SK-N-SH (cell line): ENCODE measurements at regions not wholly inside any gene's neighbourhood (a gene's known extent, or its start where the extent isn't known, plus 50 kb on each side); places are given as distances from the start of the nearest gene placed in this dataset.

Source experiments
- EZH2phosphoT487 ChIP-seq: fragments of 200-600 bp; sonication (generic); IDR thresholded peaks from 2 replicates; pipeline ENCODE4 v1.6.1; 2017; ENCODE audit warnings: low read depth, mixed run types, mild to moderate bottlenecking, antibody characterized with exemption, moderate library complexity, borderline replicate concordance
- FOSL2 ChIP-seq: IDR thresholded peaks from 2 replicates; pipeline ENCODE4 v1.4.0; 2012; ENCODE audit warnings: low read depth, mild to moderate bottlenecking, moderate library complexity, borderline replicate concordance
- JUND ChIP-seq: IDR thresholded peaks from 2 replicates; pipeline ENCODE4 v1.4.0; 2012
- RAD21 ChIP-seq: IDR thresholded peaks from 2 replicates; pipeline ENCODE4 v1.6.1; 2012; ENCODE audit warnings: mild to moderate bottlenecking, low read length
- RCOR1 ChIP-seq: fragments of 150-350 bp; IDR thresholded peaks from 2 replicates; pipeline ENCODE4 v1.6.1; 2017; ENCODE audit warnings: antibody characterized with exemption, low read length
- TF ChIP-seq, protein P1 (sequence below): fragments of 200-600 bp; sonication (generic); IDR thresholded peaks from 2 replicates; pipeline ENCODE4 v1.6.1; 2017; ENCODE audit warnings: antibody characterized with exemption, mild to moderate bottlenecking, moderate library complexity

DNA sequence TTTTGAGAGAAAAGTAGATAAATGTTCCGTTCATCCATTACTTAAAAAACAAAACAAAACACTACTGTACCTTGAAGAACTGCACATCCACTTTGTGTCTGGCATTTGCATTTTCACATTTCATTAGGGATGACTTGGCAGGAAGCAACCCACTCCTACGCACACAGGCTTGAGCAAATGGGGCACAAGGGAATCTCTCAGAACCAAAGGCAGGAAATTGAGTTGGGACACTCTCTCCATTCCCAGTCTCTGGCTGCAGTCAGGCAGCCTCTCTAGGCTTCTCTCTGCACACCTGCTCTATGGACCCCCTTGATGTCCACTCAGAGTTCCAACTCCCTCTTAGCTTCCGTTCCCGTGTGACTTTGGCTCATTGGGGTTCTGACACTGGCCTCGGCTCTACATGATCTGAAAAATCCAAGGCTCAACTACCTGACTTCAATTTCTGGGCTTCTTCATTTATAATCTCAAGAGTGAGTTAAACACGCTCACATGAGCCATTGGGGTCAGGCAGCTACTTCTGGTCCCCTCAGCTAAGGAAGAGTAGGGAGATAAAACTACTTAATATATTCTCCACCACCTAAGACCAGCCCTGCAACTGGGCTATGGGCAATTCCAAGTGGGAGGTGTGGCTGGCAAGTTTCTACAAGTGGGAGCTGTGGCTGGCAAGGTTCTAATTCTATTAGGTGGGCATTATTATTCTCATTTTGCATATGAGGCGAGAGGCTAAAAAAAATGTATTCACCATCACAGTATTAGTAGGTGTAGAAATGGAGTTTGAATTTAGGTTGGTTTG is 251.9 kb downstream of the SOD2 start:
- TF ChIP-seq, protein P1, sequence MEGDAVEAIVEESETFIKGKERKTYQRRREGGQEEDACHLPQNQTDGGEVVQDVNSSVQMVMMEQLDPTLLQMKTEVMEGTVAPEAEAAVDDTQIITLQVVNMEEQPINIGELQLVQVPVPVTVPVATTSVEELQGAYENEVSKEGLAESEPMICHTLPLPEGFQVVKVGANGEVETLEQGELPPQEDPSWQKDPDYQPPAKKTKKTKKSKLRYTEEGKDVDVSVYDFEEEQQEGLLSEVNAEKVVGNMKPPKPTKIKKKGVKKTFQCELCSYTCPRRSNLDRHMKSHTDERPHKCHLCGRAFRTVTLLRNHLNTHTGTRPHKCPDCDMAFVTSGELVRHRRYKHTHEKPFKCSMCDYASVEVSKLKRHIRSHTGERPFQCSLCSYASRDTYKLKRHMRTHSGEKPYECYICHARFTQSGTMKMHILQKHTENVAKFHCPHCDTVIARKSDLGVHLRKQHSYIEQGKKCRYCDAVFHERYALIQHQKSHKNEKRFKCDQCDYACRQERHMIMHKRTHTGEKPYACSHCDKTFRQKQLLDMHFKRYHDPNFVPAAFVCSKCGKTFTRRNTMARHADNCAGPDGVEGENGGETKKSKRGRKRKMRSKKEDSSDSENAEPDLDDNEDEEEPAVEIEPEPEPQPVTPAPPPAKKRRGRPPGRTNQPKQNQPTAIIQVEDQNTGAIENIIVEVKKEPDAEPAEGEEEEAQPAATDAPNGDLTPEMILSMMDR: no peak
- TF ChIP-seq EZH2phosphoT487 (no peak), JUND (no peak), RAD21 (no peak), RCOR1 (no peak), FOSL2 (no peak)
